ENCODE measurements at regions not wholly inside any gene's neighbourhood (a gene's known extent, or its start where the extent isn't known, plus 50 kb on each side); places are given as distances from the start of the nearest gene placed in this dataset.

- H3K36me3 ChIP-seq (ENCODE audit: insufficient read depth, low read length), result no peaks in the 10 kb centered on the region
- H3K4me3 ChIP-seq, result no peak overlapping the region
- no peak overlapping the region for H3K9ac ChIP-seq (ENCODE audit: insufficient read length)
- no peak for TF ChIP-seq POLR2AphosphoS5 (IDR thresholded peaks at IDR 0.05; ENCODE audit: borderline replicate concordance, low read depth, low read length)
- TF ChIP-seq FOXP2 (optimal IDR thresholded peaks at IDR 0.05; ENCODE audit: control extremely low read depth, extremely low read length, insufficient read depth), result no peak
- no peak for TF ChIP-seq EZH2 (IDR thresholded peaks at IDR 0.05)
- H3K9me3 ChIP-seq (ENCODE audit: low read depth, low read length), result no peaks in the 10 kb centered on the region
- H3K27ac ChIP-seq, result no peak overlapping the region
- DNase-seq (ENCODE audit: low read depth, low spot score), result no peak
These were observed 183.0 kb upstream of the CTBP2 start for GRCh38 chr10:125343118-125343925.

GRCh38 chr10:125341611-125342010 lies 181.2 kb upstream of the CTBP2 start:
- no peaks in the 10 kb centered on the region for H3K9me3 ChIP-seq (ENCODE audit: low read depth, low read length)
- no peak overlapping the region for H3K4me3 ChIP-seq
- TF ChIP-seq EZH2 (IDR thresholded peaks at IDR 0.05), result no peak
- TF ChIP-seq FOXP2 (optimal IDR thresholded peaks at IDR 0.05; ENCODE audit: control extremely low read depth, extremely low read length, insufficient read depth), result no peak
- TF ChIP-seq POLR2AphosphoS5 (IDR thresholded peaks at IDR 0.05; ENCODE audit: borderline replicate concordance, low read depth, low read length), result no peak
- no peaks in the 10 kb centered on the region for H3K36me3 ChIP-seq (ENCODE audit: insufficient read depth, low read length)
- H3K9ac ChIP-seq (ENCODE audit: insufficient read length), result no peak overlapping the region
- H3K27ac ChIP-seq, result no peak overlapping the region
- DNase-seq (ENCODE audit: low read depth, low spot score), result no peak

GRCh38 chr10:125340903-125341302 lies 180.5 kb upstream of the CTBP2 start:
- DNase-seq (ENCODE audit: low read depth, low spot score), result no peak
- no peak overlapping the region for H3K9ac ChIP-seq (ENCODE audit: insufficient read length)
- no peak overlapping the region for H3K27ac ChIP-seq
- TF ChIP-seq POLR2AphosphoS5 (IDR thresholded peaks at IDR 0.05; ENCODE audit: borderline replicate concordance, low read depth, low read length) (no peak), EZH2 (IDR thresholded peaks at IDR 0.05) (no peak), FOXP2 (optimal IDR thresholded peaks at IDR 0.05; ENCODE audit: control extremely low read depth, extremely low read length, insufficient read depth) (no peak)
- H3K4me3 ChIP-seq, result no peak overlapping the region
- no peaks in the 10 kb centered on the region for H3K36me3 ChIP-seq (ENCODE audit: insufficient read depth, low read length)
- H3K9me3 ChIP-seq (ENCODE audit: low read depth, low read length), result no peaks in the 10 kb centered on the region

- Histone ChIP-seq H3K27ac (no peak overlapping the region), H3K9me3 (ENCODE audit: low read depth, low read length) (no peaks in the 10 kb centered on the region), H3K9ac (ENCODE audit: insufficient read length) (no peak overlapping the region), H3K36me3 (ENCODE audit: insufficient read depth, low read length) (no peaks in the 10 kb centered on the region), H3K4me3 (no peak overlapping the region)
- TF ChIP-seq EZH2 (IDR thresholded peaks at IDR 0.05), result no peak
- no peak for TF ChIP-seq POLR2AphosphoS5 (IDR thresholded peaks at IDR 0.05; ENCODE audit: borderline replicate concordance, low read depth, low read length)
- TF ChIP-seq FOXP2 (optimal IDR thresholded peaks at IDR 0.05; ENCODE audit: control extremely low read depth, extremely low read length, insufficient read depth), result no peak
- DNase-seq (ENCODE audit: low read depth, low spot score), result no peak
These were observed 177.1 kb upstream of the CTBP2 start for GRCh38 chr10:125337510-125337909.

GRCh38 chr10:125334545-125334944 lies 174.2 kb upstream of the CTBP2 start:
- Histone ChIP-seq H3K27ac (no peak overlapping the region), H3K36me3 (ENCODE audit: insufficient read depth, low read length) (no peaks in the 10 kb centered on the region), H3K4me3 (no peak overlapping the region), H3K9me3 (ENCODE audit: low read depth, low read length) (no peaks in the 10 kb centered on the region), H3K9ac (ENCODE audit: insufficient read length) (no peak overlapping the region)
- no peak for DNase-seq (ENCODE audit: low read depth, low spot score)
- TF ChIP-seq FOXP2 (optimal IDR thresholded peaks at IDR 0.05; ENCODE audit: control extremely low read depth, extremely low read length, insufficient read depth), result no peak
- no peak for TF ChIP-seq POLR2AphosphoS5 (IDR thresholded peaks at IDR 0.05; ENCODE audit: borderline replicate concordance, low read depth, low read length)
- TF ChIP-seq EZH2 (IDR thresholded peaks at IDR 0.05), result no peak

- H3K9ac ChIP-seq (ENCODE audit: insufficient read length), result no peak overlapping the region
- H3K9me3 ChIP-seq (ENCODE audit: low read depth, low read length), result no peaks in the 10 kb centered on the region
- no peak overlapping the region for H3K27ac ChIP-seq
- no peaks in the 10 kb centered on the region for H3K36me3 ChIP-seq (ENCODE audit: insufficient read depth, low read length)
- no peak for TF ChIP-seq POLR2AphosphoS5 (IDR thresholded peaks at IDR 0.05; ENCODE audit: borderline replicate concordance, low read depth, low read length)
- no peak for TF ChIP-seq EZH2 (IDR thresholded peaks at IDR 0.05)
- TF ChIP-seq FOXP2 (optimal IDR thresholded peaks at IDR 0.05; ENCODE audit: control extremely low read depth, extremely low read length, insufficient read depth), result no peak
- no peak overlapping the region for H3K4me3 ChIP-seq
- no peak for DNase-seq (ENCODE audit: low read depth, low spot score)
These were observed 173.4 kb upstream of the CTBP2 start for GRCh38 chr10:125333769-125334168.

GRCh38 chr10:125333209-125333591 lies 172.8 kb upstream of the CTBP2 start:
- Histone ChIP-seq H3K4me3 (no peak overlapping the region), H3K27ac (no peak overlapping the region), H3K36me3 (ENCODE audit: insufficient read depth, low read length) (no peaks in the 10 kb centered on the region), H3K9ac (ENCODE audit: insufficient read length) (no peak overlapping the region), H3K9me3 (ENCODE audit: low read depth, low read length) (no peaks in the 10 kb centered on the region)
- no peak for DNase-seq (ENCODE audit: low read depth, low spot score)
- TF ChIP-seq EZH2 (IDR thresholded peaks at IDR 0.05) (no peak), FOXP2 (optimal IDR thresholded peaks at IDR 0.05; ENCODE audit: control extremely low read depth, extremely low read length, insufficient read depth) (no peak), POLR2AphosphoS5 (IDR thresholded peaks at IDR 0.05; ENCODE audit: borderline replicate concordance, low read depth, low read length) (no peak)

GRCh38 chr10:125332548-125333208 lies 172.3 kb upstream of the CTBP2 start:
- TF ChIP-seq POLR2AphosphoS5 (IDR thresholded peaks at IDR 0.05; ENCODE audit: borderline replicate concordance, low read depth, low read length), result no peak
- no peak for TF ChIP-seq EZH2 (IDR thresholded peaks at IDR 0.05)
- no peak for TF ChIP-seq FOXP2 (optimal IDR thresholded peaks at IDR 0.05; ENCODE audit: control extremely low read depth, extremely low read length, insufficient read depth)

More at GRCh38 chr10:125332548-125333208, 172.3 kb upstream of the CTBP2 start:
- Histone ChIP-seq H3K9ac (ENCODE audit: insufficient read length) (no peak overlapping the region), H3K27ac (no peak overlapping the region), H3K9me3 (ENCODE audit: low read depth, low read length) (no peaks in the 10 kb centered on the region), H3K36me3 (ENCODE audit: insufficient read depth, low read length) (no peaks in the 10 kb centered on the region), H3K4me3 (no peak overlapping the region)
- no peak for DNase-seq (ENCODE audit: low read depth, low spot score)

All from SK-N-MC (cell line).